Nephron (organoid): ENCODE measurements at regions not wholly inside any gene's neighbourhood (a gene's known extent, or its start where the extent isn't known, plus 50 kb on each side); places are given as distances from the start of the nearest gene placed in this dataset.
"Not testable (repeated sequence)": the region's sequence is repeated elsewhere in the genome, so short reads cannot be mapped to it uniquely, and the experiment has no call there.

Source experiments
- H3K27ac Mint-ChIP-seq, 3 experiments: 2 replicates each; pipeline ENCODE4 v1.8.0; 2020; ENCODE audit warnings: mixed read lengths in 3 of 3, mild to moderate bottlenecking in 2 of 3, moderate library complexity in 1 of 3
- H3K27me3 Mint-ChIP-seq: 2 replicates; pipeline ENCODE4 v1.8.0; 2021; ENCODE audit warnings: low read depth, mild to moderate bottlenecking, moderate library complexity, mixed read lengths
- H3K36me3 Mint-ChIP-seq: 2 replicates; pipeline ENCODE4 v1.8.0; 2020; ENCODE audit warnings: low read depth, mixed read lengths
- H3K4me1 Mint-ChIP-seq: 2 replicates; pipeline ENCODE4 v1.8.0; 2020; ENCODE audit warnings: mixed read lengths
- H3K4me3 Mint-ChIP-seq, 3 experiments: 2 replicates each; pipeline ENCODE4 v1.8.0; 2020; ENCODE audit warnings: mild to moderate bottlenecking in 3 of 3, mixed read lengths in 3 of 3, moderate library complexity in 2 of 3
- H3K9me3 Mint-ChIP-seq: 2 replicates; pipeline ENCODE4 v1.8.0; 2020; ENCODE audit warnings: mixed read lengths
- TF ChIP-seq, protein P1 (sequence below), 3 experiments: fragments of 200-600 bp; sonication (generic); IDR thresholded peaks; one replicate each; pipeline ENCODE4 v1.5.0; 2021; ENCODE audit warnings: antibody characterized with exemption in 3 of 3; ENCODE audit not compliant: unreplicated experiment in 3 of 3

DNA sequence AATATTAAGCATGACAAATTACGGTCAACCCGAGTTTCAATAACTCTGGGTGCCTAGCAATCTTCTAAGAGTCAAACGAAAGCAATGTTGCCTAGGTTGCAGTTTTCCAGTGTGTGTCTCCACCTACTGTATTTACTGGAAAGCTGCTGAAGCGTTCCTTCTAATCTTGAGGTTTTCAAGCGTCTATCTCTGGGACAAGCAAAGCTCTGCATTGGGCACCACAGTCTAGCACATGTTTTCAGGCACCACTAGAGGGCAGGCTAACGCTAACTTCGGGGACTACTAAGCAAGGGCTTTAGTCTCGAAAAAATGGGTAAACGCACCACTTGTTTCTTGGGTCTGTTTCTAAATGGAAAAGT is 82.7 kb upstream of the KIF2A start:
- H3K27me3 Mint-ChIP-seq, H3K36me3 Mint-ChIP-seq: not testable (repeated sequence)
- Mint-ChIP-seq H3K4me3 (peak overlapping the region; percentile 75 to 82 (median 78)), H3K9me3 (peaks cover 24% of the 10 kb centered on the region), H3K27ac (peak overlapping the region; percentile 85 to 99 (median 97)), H3K4me1 (peaks cover 12% of the 10 kb centered on the region)
- TF ChIP-seq, protein P1, sequence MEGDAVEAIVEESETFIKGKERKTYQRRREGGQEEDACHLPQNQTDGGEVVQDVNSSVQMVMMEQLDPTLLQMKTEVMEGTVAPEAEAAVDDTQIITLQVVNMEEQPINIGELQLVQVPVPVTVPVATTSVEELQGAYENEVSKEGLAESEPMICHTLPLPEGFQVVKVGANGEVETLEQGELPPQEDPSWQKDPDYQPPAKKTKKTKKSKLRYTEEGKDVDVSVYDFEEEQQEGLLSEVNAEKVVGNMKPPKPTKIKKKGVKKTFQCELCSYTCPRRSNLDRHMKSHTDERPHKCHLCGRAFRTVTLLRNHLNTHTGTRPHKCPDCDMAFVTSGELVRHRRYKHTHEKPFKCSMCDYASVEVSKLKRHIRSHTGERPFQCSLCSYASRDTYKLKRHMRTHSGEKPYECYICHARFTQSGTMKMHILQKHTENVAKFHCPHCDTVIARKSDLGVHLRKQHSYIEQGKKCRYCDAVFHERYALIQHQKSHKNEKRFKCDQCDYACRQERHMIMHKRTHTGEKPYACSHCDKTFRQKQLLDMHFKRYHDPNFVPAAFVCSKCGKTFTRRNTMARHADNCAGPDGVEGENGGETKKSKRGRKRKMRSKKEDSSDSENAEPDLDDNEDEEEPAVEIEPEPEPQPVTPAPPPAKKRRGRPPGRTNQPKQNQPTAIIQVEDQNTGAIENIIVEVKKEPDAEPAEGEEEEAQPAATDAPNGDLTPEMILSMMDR (IDR thresholded peaks at IDR 0.05; ENCODE audit: unreplicated experiment in 3 of 3): peak; percentile 58 to 70 (median 61)

DNA sequence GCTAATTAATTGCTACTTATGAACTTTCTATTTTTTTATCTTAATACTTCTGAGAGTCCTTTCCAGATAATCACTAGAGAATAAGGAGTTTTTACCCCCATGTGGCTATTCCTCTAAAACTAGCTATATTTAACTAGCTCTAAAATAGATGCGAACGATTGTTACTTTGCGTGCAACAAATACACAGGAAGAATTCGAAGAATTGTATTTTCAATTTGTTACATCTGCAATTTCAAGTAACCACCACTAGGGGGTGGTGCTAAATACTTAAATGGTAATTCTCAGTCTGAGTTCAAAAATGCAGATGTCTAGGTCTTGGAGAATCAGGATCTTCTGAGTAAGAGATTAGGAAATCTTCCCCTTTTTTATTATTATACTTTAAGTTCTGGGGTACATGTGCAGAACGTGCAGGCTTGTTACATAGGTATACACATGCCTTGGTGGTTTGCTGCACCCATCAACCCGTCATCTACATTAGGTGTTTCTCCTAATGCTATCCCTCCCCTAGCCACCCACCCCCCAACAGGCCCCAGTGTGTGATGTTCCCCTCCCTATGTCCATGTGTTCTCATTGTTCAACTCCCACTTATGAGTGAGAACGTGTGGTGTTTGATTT is 80.9 kb upstream of the KIF2A start:
- TF ChIP-seq, protein P1 (IDR thresholded peaks at IDR 0.05; ENCODE audit: unreplicated experiment in 3 of 3): peak in 2 of 3 experiments; percentile 10 to 45
- H3K36me3 Mint-ChIP-seq, H3K27me3 Mint-ChIP-seq, H3K27ac Mint-ChIP-seq: not testable (repeated sequence)
- Mint-ChIP-seq H3K9me3 (peaks cover 32% of the 10 kb centered on the region), H3K4me3 (peak overlapping the region in 1 of 3 experiments; percentile 32), H3K4me1 (peaks cover 12% of the 10 kb centered on the region)

DNA sequence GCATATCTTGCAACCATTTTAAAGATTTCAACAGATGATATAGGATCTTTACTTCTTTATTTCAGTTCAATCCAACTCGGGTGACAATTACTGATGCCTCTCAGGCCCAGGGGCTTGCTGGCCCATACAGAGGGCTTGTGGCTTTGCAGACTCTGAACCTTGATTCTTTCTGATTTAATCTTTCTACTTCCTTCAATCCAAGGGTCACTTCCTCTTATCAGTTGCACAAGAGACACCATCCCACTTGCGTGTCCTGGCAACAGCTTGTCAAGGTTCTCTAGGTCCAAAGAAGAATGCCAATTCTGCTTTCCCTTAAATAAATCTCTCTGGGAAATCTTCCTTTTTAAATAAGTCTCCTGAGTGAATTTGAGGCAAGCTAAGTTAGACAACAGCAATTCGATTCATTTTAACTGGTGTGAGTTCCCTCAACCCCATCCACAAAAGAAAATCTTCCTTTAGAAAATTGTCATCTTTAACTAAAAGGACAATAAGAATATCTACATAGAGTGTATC is 75.1 kb upstream of the KIF2A start:
- peaks cover 23% of the 10 kb centered on the region for H3K9me3 Mint-ChIP-seq
- H3K4me3 Mint-ChIP-seq, H3K27me3 Mint-ChIP-seq, H3K27ac Mint-ChIP-seq, H3K36me3 Mint-ChIP-seq: not testable (repeated sequence)
- peaks cover 33% of the 10 kb centered on the region for H3K4me1 Mint-ChIP-seq

DNA sequence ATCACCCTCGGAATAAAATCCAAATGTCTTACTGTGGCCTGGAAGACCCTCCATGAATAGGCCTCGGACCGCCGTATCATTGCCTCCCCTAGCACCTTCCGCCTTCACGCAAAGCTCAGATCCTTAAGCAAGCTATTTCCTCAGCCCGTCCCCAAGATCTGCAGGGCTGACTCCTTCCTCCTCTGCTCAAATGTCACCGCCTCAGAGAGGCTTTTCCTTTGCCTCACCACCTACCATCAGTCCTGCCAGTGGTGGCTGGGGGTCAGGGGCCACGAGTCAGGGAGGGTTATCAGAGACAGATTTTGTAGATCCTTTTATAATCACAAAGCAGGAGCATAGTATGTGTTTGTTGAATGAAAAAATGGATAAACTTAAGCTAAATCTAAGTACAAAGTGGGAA is 74.4 kb upstream of the KIF2A start:
- Mint-ChIP-seq H3K36me3 (no peaks in the 10 kb centered on the region), H3K4me3 (no peak overlapping the region), H3K27me3 (peaks cover 7% of the 10 kb centered on the region), H3K27ac (no peak overlapping the region), H3K4me1 (peaks cover 34% of the 10 kb centered on the region), H3K9me3 (peaks cover 19% of the 10 kb centered on the region)
- TF ChIP-seq, protein P1 (IDR thresholded peaks at IDR 0.05; ENCODE audit: unreplicated experiment in 3 of 3): no peak

DNA sequence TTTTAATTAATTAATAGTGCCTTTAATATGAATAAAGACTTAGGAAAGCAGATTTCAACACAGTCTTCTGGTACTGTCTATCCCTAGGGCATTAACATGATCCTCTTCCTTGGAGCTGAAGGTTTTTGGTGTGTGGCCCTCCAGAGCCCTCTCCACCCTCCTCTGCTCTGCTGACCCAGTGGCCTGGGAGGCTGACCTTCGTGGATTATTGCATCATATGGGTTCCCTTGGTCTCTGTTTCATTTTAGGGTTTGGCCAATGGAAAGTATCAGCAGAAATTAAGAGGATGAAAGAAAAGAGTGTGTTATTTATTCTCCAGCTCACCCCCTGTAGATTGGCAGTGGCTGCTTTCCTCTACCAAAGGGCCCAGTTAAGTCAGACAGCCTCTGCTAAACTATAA is 73.8 kb upstream of the KIF2A start:
- peaks cover 41% of the 10 kb centered on the region for H3K4me1 Mint-ChIP-seq

DNA sequence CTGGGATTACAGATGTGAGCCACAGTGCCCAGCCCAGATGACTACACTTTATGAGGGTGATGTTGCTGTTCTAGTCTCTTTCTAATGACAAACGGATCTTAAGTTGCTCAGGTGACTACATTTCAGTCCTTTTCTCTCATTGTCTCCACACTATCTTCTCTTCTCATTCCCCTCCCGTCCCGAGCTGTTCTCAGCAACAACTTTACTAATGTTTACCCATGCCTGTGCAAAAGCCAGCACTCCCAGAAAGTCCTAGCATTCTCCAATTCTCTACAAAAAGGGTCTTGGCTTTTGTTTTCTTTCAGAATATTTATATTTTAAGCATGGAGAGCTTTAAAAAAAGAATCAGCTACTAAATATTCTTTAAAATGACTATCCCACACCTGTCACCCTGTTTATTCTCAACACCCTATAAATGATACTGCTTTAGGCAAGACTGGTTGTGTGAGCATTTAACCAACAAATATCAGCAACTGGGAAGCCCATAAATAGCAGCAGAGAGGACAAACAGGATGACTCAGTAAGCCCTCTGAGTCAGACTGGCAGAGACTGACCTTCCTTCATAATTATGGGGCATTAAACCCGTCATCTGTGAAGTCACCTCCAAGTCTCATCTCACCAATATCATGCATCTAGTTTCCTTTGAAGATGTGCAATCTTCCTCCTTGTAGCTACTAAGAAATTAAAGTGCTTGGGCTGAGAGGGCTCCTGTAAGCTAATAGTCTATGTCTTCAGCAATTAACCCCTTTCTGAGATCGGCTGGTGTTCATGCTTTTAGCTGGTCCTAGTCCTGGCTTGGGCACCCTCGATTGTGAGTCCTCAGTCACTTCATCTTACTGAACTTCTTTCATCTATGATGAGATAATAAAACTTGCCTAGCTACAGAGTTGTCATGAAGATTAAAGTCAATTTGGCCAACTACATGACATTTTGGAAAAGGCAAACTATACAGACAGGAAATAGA is 72.6 kb upstream of the KIF2A start:
- Mint-ChIP-seq H3K4me1 (peaks cover 42% of the 10 kb centered on the region), H3K27ac (peak overlapping the region; percentile 4 to 66 (median 60)), H3K4me3 (peak overlapping the region in 1 of 3 experiments; percentile 5)
- not testable (repeated sequence) for H3K27me3 Mint-ChIP-seq, H3K36me3 Mint-ChIP-seq, H3K9me3 Mint-ChIP-seq

More for the DNA sequence above, 73.8 kb upstream of the KIF2A start:
- H3K4me3 Mint-ChIP-seq, H3K36me3 Mint-ChIP-seq, H3K27me3 Mint-ChIP-seq, H3K27ac Mint-ChIP-seq: not testable (repeated sequence)
- peaks cover 14% of the 10 kb centered on the region for H3K9me3 Mint-ChIP-seq

DNA sequence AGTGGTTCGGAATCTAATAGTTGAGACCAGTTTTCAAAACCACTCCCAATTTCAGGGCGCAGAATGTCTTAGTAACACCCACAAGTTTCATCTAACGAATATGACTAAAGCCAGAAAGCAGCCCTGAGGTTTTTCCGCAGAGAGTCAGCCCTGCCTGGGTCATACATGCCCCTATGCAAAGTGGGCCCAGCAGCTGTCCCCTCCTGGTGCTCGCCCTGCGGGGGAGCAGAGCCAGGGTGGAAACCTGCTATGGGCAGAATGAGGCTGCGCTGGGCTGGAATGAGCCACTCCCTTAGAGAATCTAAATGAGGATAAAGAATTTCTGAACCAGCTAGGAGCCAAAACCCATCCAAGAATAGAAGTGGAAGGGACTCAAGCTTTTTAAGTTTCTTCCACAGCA is 69.4 kb upstream of the KIF2A start:
- not testable (repeated sequence) for H3K36me3 Mint-ChIP-seq, H3K4me3 Mint-ChIP-seq, H3K27me3 Mint-ChIP-seq, H3K9me3 Mint-ChIP-seq
- Mint-ChIP-seq H3K27ac (peak overlapping the region in 2 of 3 experiments; percentile 37 to 62), H3K4me1 (peaks cover 45% of the 10 kb centered on the region)

DNA sequence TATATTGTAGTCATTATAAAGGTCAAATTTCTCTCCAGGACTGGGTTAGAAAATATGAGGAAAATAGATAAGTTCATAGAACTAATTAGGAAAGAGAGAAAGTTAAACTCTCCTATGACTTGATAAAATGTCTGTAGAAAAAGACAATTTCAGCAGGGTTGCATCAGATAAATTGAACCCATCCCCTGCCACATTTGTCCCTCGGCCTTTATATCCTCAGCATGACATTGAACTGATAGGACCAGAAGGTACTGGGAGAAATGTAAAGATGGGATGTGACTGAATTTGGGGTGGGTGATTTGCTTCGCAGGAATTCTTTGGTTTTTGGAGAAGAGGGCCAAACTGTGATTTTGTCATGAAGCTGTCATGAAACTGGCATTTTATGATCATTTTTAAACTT is 68.1 kb upstream of the KIF2A start:
- not testable (repeated sequence) for H3K4me3 Mint-ChIP-seq, H3K27ac Mint-ChIP-seq, H3K36me3 Mint-ChIP-seq, H3K27me3 Mint-ChIP-seq, H3K9me3 Mint-ChIP-seq
- peaks cover 38% of the 10 kb centered on the region for H3K4me1 Mint-ChIP-seq

DNA sequence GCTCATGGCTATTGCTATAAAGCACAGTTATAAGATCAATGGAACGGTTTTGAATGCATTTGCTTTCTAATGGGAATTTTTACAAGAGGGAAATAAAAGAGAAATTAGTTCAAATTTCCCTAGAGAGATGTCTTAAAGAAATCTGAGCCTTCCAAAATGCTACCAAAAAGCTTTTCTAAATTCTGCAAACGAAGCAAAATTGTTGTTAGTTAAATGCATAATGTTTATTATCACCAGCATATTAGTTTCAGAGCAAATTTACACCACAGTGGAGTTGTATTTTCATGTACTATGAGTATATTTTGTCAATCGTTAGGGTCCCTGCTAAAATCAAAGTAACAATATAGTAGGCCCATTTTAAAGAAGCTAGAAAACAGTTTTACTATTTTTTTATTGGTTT is 67.4 kb upstream of the KIF2A start:
- not testable (repeated sequence) for H3K4me3 Mint-ChIP-seq, H3K9me3 Mint-ChIP-seq, H3K27ac Mint-ChIP-seq, H3K27me3 Mint-ChIP-seq, H3K36me3 Mint-ChIP-seq
- peaks cover 33% of the 10 kb centered on the region for H3K4me1 Mint-ChIP-seq

DNA sequence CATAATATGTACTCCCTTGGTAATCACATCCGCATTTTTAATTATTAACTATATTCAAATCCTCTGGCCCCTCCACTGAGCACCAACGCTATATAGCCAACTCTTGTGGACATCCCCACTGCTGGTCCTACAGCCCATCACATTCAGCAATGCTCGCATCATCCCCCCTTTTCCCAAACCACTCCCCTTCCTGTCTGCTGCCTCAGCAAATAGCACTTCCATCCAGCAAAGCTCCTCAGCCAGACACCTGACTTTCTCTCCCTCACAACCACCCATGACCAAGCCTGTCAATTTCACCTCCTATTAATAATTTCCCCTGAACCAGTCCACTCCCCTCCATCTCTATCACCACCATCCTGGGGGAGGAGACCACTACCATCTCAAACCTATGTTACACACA is 65.5 kb upstream of the KIF2A start:
- Mint-ChIP-seq H3K27ac (peak overlapping the region in 1 of 3 experiments; percentile 11), H3K4me1 (peaks cover 26% of the 10 kb centered on the region)
- H3K9me3 Mint-ChIP-seq, H3K4me3 Mint-ChIP-seq, H3K36me3 Mint-ChIP-seq, H3K27me3 Mint-ChIP-seq: not testable (repeated sequence)

DNA sequence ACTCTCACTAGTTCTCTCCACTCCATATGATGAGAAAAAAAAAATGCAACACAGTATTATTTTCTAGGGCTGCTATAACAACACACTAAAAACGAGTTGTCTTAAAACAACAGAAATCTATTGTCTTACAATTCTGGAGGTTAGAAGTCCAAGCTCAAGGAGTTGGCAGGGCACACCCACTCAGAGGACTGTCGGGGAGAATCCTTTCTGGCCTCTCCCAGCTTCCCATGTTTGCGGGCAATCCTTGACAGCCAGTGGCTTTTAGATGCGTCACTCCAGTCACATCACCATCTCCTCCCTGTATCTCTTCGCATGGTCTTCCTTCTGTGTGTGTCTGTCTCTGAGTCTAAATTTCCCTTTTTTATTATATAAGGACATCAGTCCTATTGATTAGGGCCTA is 64.0 kb upstream of the KIF2A start:
- not testable (repeated sequence) for H3K27me3 Mint-ChIP-seq, H3K36me3 Mint-ChIP-seq, H3K4me3 Mint-ChIP-seq, H3K27ac Mint-ChIP-seq, H3K9me3 Mint-ChIP-seq
- H3K4me1 Mint-ChIP-seq: peaks cover 26% of the 10 kb centered on the region
